ENCODE measurements at regions not wholly inside any gene's neighbourhood (a gene's known extent, or its start where the extent isn't known, plus 50 kb on each side); places are given as distances from the start of the nearest gene placed in this dataset.

- H3K27me3 ChIP-seq (ENCODE audit: insufficient read depth): no peaks in the 10 kb centered on the region
- Mint-ChIP-seq H3K27me3 (ENCODE audit: insufficient read depth, low read depth, poor library complexity) (no peaks in the 10 kb centered on the region), H3K4me1 (no peaks in the 10 kb centered on the region; the same call in 1 of the 3 replicates), H3K4me3 (no peak overlapping the region), H3K27ac (no peak overlapping the region), H3K9me3 (no peaks in the 10 kb centered on the region; the same call in 2 of the 3 replicates), H3K36me3 (ENCODE audit: low read depth) (no peaks in the 10 kb centered on the region)
- no peaks in the 10 kb centered on the region for H3F3A ChIP-seq (replicated peaks; ENCODE audit: low read depth)
- ATAC-seq (no peak), DNase-seq (ENCODE audit: low spot score) (no peak)
- H3K4me1 ChIP-seq (ENCODE audit: insufficient read depth): no peaks in the 10 kb centered on the region
- H3K4me3 ChIP-seq: no peak overlapping the region
- H2AFZ ChIP-seq: no peak overlapping the region
- H3K9me2 ChIP-seq (ENCODE audit: insufficient read depth): peaks cover 9% of the 10 kb centered on the region; the same call in 1 of the 2 replicates
- H3K27ac ChIP-seq (ENCODE audit: low read depth): no peak overlapping the region
- H3K79me2 ChIP-seq (replicated peaks; ENCODE audit: insufficient read depth): no peaks in the 10 kb centered on the region
- H3K36me3 ChIP-seq (ENCODE audit: insufficient read depth): no peaks in the 10 kb centered on the region
- no peak overlapping the region for H3K4me2 ChIP-seq
- no peak for TF ChIP-seq EZH2 (IDR thresholded peaks at IDR 0.05; ENCODE audit: low read depth, unreplicated experiment)
- TF ChIP-seq, protein P1, sequence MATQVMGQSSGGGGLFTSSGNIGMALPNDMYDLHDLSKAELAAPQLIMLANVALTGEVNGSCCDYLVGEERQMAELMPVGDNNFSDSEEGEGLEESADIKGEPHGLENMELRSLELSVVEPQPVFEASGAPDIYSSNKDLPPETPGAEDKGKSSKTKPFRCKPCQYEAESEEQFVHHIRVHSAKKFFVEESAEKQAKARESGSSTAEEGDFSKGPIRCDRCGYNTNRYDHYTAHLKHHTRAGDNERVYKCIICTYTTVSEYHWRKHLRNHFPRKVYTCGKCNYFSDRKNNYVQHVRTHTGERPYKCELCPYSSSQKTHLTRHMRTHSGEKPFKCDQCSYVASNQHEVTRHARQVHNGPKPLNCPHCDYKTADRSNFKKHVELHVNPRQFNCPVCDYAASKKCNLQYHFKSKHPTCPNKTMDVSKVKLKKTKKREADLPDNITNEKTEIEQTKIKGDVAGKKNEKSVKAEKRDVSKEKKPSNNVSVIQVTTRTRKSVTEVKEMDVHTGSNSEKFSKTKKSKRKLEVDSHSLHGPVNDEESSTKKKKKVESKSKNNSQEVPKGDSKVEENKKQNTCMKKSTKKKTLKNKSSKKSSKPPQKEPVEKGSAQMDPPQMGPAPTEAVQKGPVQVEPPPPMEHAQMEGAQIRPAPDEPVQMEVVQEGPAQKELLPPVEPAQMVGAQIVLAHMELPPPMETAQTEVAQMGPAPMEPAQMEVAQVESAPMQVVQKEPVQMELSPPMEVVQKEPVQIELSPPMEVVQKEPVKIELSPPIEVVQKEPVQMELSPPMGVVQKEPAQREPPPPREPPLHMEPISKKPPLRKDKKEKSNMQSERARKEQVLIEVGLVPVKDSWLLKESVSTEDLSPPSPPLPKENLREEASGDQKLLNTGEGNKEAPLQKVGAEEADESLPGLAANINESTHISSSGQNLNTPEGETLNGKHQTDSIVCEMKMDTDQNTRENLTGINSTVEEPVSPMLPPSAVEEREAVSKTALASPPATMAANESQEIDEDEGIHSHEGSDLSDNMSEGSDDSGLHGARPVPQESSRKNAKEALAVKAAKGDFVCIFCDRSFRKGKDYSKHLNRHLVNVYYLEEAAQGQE (IDR thresholded peaks at IDR 0.05; ENCODE audit: unreplicated experiment): no peak
- no peak for TF ChIP-seq CTCF (conservative IDR thresholded peaks at IDR 0.05; ENCODE audit: low read depth in 2 of 2)
- no peak for TF ChIP-seq EZH2phosphoT487 (IDR thresholded peaks at IDR 0.05; ENCODE audit: unreplicated experiment)
- no peak for TF ChIP-seq CREB1 (CRISPR knock-in tag; IDR thresholded peaks at IDR 0.05; ENCODE audit: low read depth)
- no peak for TF ChIP-seq STAT1 (IDR thresholded peaks at IDR 0.05; ENCODE audit: unreplicated experiment)
- TF ChIP-seq NANOG (IDR thresholded peaks at IDR 0.05; ENCODE audit: borderline replicate concordance): no peak
- TF ChIP-seq POLR2AphosphoS5 (IDR thresholded peaks at IDR 0.05; ENCODE audit: low read depth): no peak
- TF ChIP-seq ZNF462 (CRISPR knock-in tag; IDR thresholded peaks at IDR 0.05): no peak
- TF ChIP-seq ZNF331 (CRISPR knock-in tag; IDR thresholded peaks at IDR 0.05; ENCODE audit: low read depth): no peak
- no peak for TF ChIP-seq ETS1 (IDR thresholded peaks at IDR 0.05)
- no peak for TF ChIP-seq JUNB (IDR thresholded peaks at IDR 0.05; ENCODE audit: unreplicated experiment)
- no peak for TF ChIP-seq ZNF114 (CRISPR knock-in tag; IDR thresholded peaks at IDR 0.05)
- no peaks in the 10 kb centered on the region for H4K20me1 ChIP-seq (replicated peaks; ENCODE audit: insufficient read depth)
Measured at GRCh38 chr7:115613836-115614235, 416.7 kb downstream of the TFEC start.
